ENCODE measurements at regions not wholly inside any gene's neighbourhood (a gene's known extent, or its start where the extent isn't known, plus 50 kb on each side); places are given as distances from the start of the nearest gene placed in this dataset.

DNA sequence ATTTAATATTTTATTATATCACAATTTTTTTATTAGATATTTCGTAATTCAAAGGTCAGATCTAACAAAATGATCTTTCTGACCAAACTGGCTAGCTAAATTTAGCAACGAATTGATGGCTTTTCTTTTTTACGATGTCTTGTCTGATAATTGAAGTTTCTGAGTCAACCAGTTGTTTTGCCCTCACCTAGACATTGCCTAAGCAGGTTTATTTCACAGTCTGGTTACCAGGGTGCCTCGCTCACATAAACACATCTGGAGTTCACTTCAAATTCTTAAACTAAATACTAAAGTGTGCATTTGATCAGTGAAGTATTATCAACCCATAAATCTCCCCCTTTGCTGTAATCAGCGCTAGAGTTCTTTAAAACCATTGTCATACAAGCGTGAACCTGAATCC is 448.3 kb downstream of the TLE4 start:
- no peaks in the 10 kb centered on the region for H3K27me3 ChIP-seq
- intact Hi-C loops (cut with DNase I), result no loop called here

DNA sequence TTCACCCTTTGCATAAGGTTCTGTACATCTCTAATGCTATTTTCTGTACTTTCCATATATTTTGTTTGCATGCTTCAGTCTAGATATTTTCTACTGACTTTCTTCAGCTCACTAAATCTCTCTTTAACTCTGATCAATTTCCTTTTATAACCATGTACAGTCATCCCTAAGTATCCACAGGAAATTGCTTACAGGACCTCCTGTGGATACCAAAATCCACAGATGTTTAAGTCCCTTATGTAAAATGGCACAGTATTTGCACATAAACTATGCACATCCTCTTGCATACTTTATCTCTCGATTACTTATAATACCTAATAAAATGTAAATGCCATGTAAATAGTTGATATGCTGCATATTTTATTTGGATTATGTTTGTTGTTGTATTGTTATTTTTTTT is 442.1 kb downstream of the TLE4 start:
- Histone ChIP-seq H3K36me3 (no peaks in the 10 kb centered on the region), H3K9me3 (peaks cover 0 to 2% of the 10 kb centered on the region in 2 donors), H3K4me3 (no peak overlapping the region), H3K4me1 (no peaks in the 10 kb centered on the region), H3K27ac (no peak overlapping the region), H3K27me3 (no peaks in the 10 kb centered on the region)
- TF ChIP-seq, protein P1, sequence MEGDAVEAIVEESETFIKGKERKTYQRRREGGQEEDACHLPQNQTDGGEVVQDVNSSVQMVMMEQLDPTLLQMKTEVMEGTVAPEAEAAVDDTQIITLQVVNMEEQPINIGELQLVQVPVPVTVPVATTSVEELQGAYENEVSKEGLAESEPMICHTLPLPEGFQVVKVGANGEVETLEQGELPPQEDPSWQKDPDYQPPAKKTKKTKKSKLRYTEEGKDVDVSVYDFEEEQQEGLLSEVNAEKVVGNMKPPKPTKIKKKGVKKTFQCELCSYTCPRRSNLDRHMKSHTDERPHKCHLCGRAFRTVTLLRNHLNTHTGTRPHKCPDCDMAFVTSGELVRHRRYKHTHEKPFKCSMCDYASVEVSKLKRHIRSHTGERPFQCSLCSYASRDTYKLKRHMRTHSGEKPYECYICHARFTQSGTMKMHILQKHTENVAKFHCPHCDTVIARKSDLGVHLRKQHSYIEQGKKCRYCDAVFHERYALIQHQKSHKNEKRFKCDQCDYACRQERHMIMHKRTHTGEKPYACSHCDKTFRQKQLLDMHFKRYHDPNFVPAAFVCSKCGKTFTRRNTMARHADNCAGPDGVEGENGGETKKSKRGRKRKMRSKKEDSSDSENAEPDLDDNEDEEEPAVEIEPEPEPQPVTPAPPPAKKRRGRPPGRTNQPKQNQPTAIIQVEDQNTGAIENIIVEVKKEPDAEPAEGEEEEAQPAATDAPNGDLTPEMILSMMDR (IDR thresholded peaks at IDR 0.05), result no peak
- ATAC-seq (no peak), DNase-seq (no peak)
- intact Hi-C loops (cut with DNase I), result no loop called here

More for the DNA sequence above, 448.3 kb downstream of the TLE4 start:
- Histone ChIP-seq H3K9me3 (no peaks in the 10 kb centered on the region), H3K4me1 (no peaks in the 10 kb centered on the region), H3K4me3 (no peak overlapping the region), H3K27ac (no peak overlapping the region), H3K36me3 (no peaks in the 10 kb centered on the region)
- DNase-seq, result no peak
- TF ChIP-seq, protein P1 (IDR thresholded peaks at IDR 0.05), result no peak
- ATAC-seq, result no peak

DNA sequence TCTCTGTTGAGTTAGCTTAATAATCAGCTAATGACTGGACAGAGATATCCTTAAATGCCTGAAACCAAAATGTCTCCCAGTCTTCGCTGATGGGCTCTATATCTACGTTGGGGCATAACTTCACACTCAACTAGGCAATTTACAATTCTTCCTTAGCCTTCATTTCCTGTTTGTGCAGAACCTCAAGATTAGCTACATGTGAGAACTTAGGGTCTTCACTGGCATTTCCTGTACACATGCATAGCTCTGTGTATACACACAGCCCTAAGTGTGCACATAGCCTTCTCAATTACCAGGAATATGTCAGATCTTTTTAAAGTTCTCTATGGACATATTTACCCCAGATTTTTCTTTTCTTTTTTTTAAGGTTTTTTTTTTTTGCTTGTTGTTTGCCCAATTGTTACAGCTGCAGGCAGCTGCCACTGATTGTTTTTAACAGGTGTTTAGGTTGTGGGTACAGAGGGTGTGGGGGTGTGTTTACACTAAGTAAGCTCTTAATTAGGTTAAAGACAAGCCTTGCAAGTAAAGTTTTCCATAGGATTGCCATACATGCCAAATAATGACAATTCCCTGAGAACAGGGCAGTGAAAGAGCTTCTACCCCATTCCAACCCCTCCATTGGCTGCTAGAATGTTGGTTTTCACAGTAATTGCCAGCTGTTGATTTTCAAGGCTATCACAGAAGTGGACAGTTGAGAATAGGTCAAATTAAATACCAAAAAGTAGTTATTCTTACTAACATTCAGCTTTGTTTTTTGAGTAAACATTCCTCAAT is 441.0 kb downstream of the TLE4 start:
- Histone ChIP-seq H3K27ac (no peak overlapping the region), H3K4me3 (no peak overlapping the region), H3K9me3 (peaks cover 0 to 2% of the 10 kb centered on the region in 2 donors), H3K4me1 (no peaks in the 10 kb centered on the region), H3K27me3 (no peaks in the 10 kb centered on the region), H3K36me3 (no peaks in the 10 kb centered on the region)
- DNase-seq, result no peak
- TF ChIP-seq, protein P1 (IDR thresholded peaks at IDR 0.05), result no peak
- intact Hi-C loops (cut with DNase I), result no loop called here
- ATAC-seq, result no peak

DNA sequence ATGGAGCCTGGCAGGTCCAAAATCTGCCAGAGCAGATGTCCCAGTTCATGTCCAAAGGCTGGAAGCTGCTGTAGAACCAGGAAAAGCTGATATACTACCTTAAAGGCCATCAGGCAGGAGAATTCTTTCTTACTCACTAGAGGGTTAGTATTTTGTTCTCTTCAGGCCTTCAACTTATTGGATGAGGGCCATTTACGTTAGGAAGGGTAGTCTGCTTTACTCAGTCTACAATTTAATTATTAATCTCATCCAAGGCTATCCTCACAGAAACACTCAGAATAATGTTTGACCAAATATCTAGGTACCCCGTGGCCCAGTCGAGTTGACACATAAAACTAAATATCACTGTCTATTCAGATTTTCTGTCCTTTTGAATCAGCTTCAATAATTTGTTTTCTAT is 437.4 kb downstream of the TLE4 start:
- Histone ChIP-seq H3K27me3 (no peaks in the 10 kb centered on the region), H3K4me1 (no peaks in the 10 kb centered on the region), H3K4me3 (no peak overlapping the region), H3K36me3 (no peaks in the 10 kb centered on the region), H3K9me3 (peaks cover 0 to 2% of the 10 kb centered on the region in 2 donors), H3K27ac (no peak overlapping the region)
- ATAC-seq (no peak), DNase-seq (no peak)
- intact Hi-C loops (cut with DNase I), result no loop called here
- TF ChIP-seq, protein P1 (IDR thresholded peaks at IDR 0.05), result no peak

DNA sequence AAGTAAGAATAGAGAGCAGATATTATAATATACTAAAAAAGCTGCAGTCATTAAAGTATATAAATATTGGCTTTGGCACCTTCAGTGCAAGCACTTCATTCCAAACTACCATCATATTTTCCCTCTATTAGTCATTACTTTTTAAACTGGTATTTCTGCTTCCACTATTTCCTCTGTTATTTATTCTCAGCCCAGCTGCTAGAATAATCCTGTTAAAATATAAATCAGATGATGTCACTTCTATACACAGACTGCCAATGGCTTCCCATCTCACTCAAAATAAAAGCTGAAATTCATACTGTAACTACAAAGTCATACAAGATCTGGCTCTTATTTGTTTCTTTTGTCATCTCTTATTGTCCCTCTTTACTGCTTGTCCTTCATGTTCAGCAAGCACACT is 432.9 kb downstream of the TLE4 start:
- DNase-seq, result peak in 1 of 4 donors; percentile 31
- intact Hi-C loops (cut with DNase I), result no loop called here
- ATAC-seq, result peak; percentile 70

More for the DNA sequence above, 432.9 kb downstream of the TLE4 start:
- no peaks in the 10 kb centered on the region for H3K27me3 ChIP-seq
- H3K9me3 ChIP-seq, result no peaks in the 10 kb centered on the region
- TF ChIP-seq, protein P1 (IDR thresholded peaks at IDR 0.05), result no peak
- no peak overlapping the region for H3K27ac ChIP-seq
- H3K4me1 ChIP-seq, result no peaks in the 10 kb centered on the region
- no peaks in the 10 kb centered on the region for H3K36me3 ChIP-seq
- no peak overlapping the region for H3K4me3 ChIP-seq

All from left lung (tissue), 4 donors.